Neural cell (in vitro differentiated cells): ENCODE measurements at regions not wholly inside any gene's neighbourhood (a gene's known extent, or its start where the extent isn't known, plus 50 kb on each side); places are given as distances from the start of the nearest gene placed in this dataset.

Source experiments
- EP300 ChIP-seq: fragments of 450-650 bp; conservative IDR thresholded peaks from 2 replicates; pipeline ENCODE4 v1.6.1; 2014; ENCODE audit warnings: antibody characterized with exemption, mild to moderate bottlenecking, moderate library complexity; ENCODE audit not compliant: poor library complexity, severe bottlenecking
- EZH2 ChIP-seq: fragments of 200-600, 300-800 bp; shearing (Covaris generic), sonication (generic); IDR thresholded peaks from 2 replicates; pipeline ENCODE4 v1.6.1; 2014; ENCODE audit warnings: antibody characterized with exemption, low read length, borderline replicate concordance, mild to moderate bottlenecking; ENCODE audit not compliant: insufficient read depth, poor library complexity, severe bottlenecking
- POLR2AphosphoS5 ChIP-seq: IDR thresholded peaks from 2 replicates; pipeline ENCODE4 v1.6.1; 2012
- RAD21 ChIP-seq: fragments of 450-650 bp; conservative IDR thresholded peaks from 2 replicates; pipeline ENCODE4 v1.6.1; 2014; ENCODE audit warnings: antibody characterized with exemption, mild to moderate bottlenecking, moderate library complexity
- TAF1 ChIP-seq: IDR thresholded peaks from 2 replicates; pipeline ENCODE4 v1.6.1; 2012; ENCODE audit warnings: low read depth
- TF ChIP-seq, protein P1 (sequence below): fragments of 450-650 bp; IDR thresholded peaks from 2 replicates; pipeline ENCODE4 v1.5.1; 2014; ENCODE audit warnings: antibody characterized with exemption, mild to moderate bottlenecking, moderate library complexity; ENCODE audit not compliant: poor library complexity, severe bottlenecking
- TF ChIP-seq, protein P2 (sequence below): IDR thresholded peaks from 2 replicates; pipeline ENCODE4 v1.6.1; 2012; ENCODE audit warnings: borderline replicate concordance

DNA sequence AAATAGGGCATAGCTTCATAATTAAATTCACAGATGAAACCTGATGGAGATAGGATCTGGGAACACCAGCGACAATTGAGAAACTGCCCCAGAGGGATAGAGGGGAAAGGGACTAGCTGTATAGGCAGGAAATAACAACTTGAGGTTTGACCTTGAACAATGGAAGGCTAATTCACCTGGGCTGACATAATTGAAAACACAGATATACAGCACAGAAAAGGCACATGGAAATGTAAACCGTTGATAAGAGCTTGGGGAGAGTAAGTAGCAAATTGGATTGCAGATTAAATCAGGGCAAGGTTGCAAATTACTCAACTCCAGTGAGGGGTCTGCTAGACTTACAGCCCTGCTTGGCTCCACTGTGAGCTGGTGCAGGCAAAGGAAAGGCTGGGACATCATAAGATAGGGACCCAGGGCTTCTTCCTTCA lies 246.7 kb downstream of the DLEU7 start:
- TF ChIP-seq, protein P1, sequence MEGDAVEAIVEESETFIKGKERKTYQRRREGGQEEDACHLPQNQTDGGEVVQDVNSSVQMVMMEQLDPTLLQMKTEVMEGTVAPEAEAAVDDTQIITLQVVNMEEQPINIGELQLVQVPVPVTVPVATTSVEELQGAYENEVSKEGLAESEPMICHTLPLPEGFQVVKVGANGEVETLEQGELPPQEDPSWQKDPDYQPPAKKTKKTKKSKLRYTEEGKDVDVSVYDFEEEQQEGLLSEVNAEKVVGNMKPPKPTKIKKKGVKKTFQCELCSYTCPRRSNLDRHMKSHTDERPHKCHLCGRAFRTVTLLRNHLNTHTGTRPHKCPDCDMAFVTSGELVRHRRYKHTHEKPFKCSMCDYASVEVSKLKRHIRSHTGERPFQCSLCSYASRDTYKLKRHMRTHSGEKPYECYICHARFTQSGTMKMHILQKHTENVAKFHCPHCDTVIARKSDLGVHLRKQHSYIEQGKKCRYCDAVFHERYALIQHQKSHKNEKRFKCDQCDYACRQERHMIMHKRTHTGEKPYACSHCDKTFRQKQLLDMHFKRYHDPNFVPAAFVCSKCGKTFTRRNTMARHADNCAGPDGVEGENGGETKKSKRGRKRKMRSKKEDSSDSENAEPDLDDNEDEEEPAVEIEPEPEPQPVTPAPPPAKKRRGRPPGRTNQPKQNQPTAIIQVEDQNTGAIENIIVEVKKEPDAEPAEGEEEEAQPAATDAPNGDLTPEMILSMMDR = no peak
- TF ChIP-seq RAD21 = no peak
- TF ChIP-seq POLR2AphosphoS5 = no peak
- TF ChIP-seq EZH2 = no peak
- TF ChIP-seq EP300 = no peak
- TF ChIP-seq, protein P2, sequence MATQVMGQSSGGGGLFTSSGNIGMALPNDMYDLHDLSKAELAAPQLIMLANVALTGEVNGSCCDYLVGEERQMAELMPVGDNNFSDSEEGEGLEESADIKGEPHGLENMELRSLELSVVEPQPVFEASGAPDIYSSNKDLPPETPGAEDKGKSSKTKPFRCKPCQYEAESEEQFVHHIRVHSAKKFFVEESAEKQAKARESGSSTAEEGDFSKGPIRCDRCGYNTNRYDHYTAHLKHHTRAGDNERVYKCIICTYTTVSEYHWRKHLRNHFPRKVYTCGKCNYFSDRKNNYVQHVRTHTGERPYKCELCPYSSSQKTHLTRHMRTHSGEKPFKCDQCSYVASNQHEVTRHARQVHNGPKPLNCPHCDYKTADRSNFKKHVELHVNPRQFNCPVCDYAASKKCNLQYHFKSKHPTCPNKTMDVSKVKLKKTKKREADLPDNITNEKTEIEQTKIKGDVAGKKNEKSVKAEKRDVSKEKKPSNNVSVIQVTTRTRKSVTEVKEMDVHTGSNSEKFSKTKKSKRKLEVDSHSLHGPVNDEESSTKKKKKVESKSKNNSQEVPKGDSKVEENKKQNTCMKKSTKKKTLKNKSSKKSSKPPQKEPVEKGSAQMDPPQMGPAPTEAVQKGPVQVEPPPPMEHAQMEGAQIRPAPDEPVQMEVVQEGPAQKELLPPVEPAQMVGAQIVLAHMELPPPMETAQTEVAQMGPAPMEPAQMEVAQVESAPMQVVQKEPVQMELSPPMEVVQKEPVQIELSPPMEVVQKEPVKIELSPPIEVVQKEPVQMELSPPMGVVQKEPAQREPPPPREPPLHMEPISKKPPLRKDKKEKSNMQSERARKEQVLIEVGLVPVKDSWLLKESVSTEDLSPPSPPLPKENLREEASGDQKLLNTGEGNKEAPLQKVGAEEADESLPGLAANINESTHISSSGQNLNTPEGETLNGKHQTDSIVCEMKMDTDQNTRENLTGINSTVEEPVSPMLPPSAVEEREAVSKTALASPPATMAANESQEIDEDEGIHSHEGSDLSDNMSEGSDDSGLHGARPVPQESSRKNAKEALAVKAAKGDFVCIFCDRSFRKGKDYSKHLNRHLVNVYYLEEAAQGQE = no peak
- no peak for TF ChIP-seq TAF1
